Stimulated activated CD8-positive, alpha-beta memory T cell treated with anti-CD3 and anti-CD28 coated beads, Interleukin-7, amount 100 ng/mL, for 1 hour (primary cell): ENCODE measurements at regions not wholly inside any gene's neighbourhood (a gene's known extent, or its start where the extent isn't known, plus 50 kb on each side); places are given as distances from the start of the nearest gene placed in this dataset.
A peak's percentile ranks its signal among the peaks of the same experiment; 100 is the strongest.
"Not testable (repeated sequence)": the region's sequence is repeated elsewhere in the genome, so short reads cannot be mapped to it uniquely, and the experiment has no call there.

Source experiments
- DNase-seq, 2 donors: peaks; one replicate each; pipeline ENCODE4 v3.0.0-alpha.2; 2020; ENCODE audit warnings: low read depth in 2 of 2

GRCh38 chr10:42367532-42368230 is 270.7 kb downstream of the ZNF33B start:
- DNase-seq: peak in 1 of 2 donors; percentile 3

GRCh38 chr10:42351745-42352144 is 286.6 kb downstream of the ZNF33B start:
- DNase-seq: no peak

- DNase-seq: not testable (repeated sequence)
These were observed 301.6 kb downstream of the ZNF33B start for GRCh38 chr10:42336593-42337337.

GRCh38 chr10:42335653-42336296 is 302.6 kb downstream of the ZNF33B start:
- DNase-seq: not testable (repeated sequence)

GRCh38 chr10:42304341-42304740 is 334.0 kb downstream of the ZNF33B start:
- no peak for DNase-seq

GRCh38 chr10:42281896-42282295 is 356.5 kb downstream of the ZNF33B start:
- not testable (repeated sequence) for DNase-seq

GRCh38 chr10:42269788-42270187 is 368.6 kb downstream of the ZNF33B start:
- not testable (repeated sequence) for DNase-seq

GRCh38 chr10:42263259-42263658 is 375.1 kb downstream of the ZNF33B start:
- not testable (repeated sequence) for DNase-seq

- DNase-seq: not testable (repeated sequence)
These were observed 395.4 kb downstream of the ZNF33B start for GRCh38 chr10:42243002-42243401.

- no peak for DNase-seq
These were observed 396.1 kb downstream of the ZNF33B start for GRCh38 chr10:42242135-42242805.

- not testable (repeated sequence) for DNase-seq
These were observed 402.0 kb downstream of the ZNF33B start for GRCh38 chr10:42236401-42236800.

GRCh38 chr10:42235736-42236135 is 402.6 kb downstream of the ZNF33B start:
- DNase-seq: not testable (repeated sequence)

- DNase-seq: not testable (repeated sequence)
These were observed 403.1 kb downstream of the ZNF33B start for GRCh38 chr10:42235241-42235640.

- DNase-seq: not testable (repeated sequence)
These were observed 403.9 kb downstream of the ZNF33B start for GRCh38 chr10:42234506-42234905.

GRCh38 chr10:42233461-42234206 is 404.7 kb downstream of the ZNF33B start:
- not testable (repeated sequence) for DNase-seq

- DNase-seq: not testable (repeated sequence)
These were observed 405.4 kb downstream of the ZNF33B start for GRCh38 chr10:42232955-42233354.

- DNase-seq: not testable (repeated sequence)
These were observed 407.6 kb downstream of the ZNF33B start for GRCh38 chr10:42230812-42231211.

GRCh38 chr10:42230115-42230514 is 408.3 kb downstream of the ZNF33B start:
- DNase-seq: not testable (repeated sequence)

GRCh38 chr10:42227859-42228258 is 410.5 kb downstream of the ZNF33B start:
- DNase-seq: not testable (repeated sequence)

GRCh38 chr10:42193588-42193987 is 444.8 kb downstream of the ZNF33B start:
- not testable (repeated sequence) for DNase-seq

GRCh38 chr10:42192450-42192849 is 445.9 kb downstream of the ZNF33B start:
- peak in 1 of 2 donors; percentile 6 for DNase-seq
